Embryonic facial prominence (tissue), 1 donor: ENCODE measurements at regions not wholly inside any gene's neighbourhood (a gene's known extent, or its start where the extent isn't known, plus 50 kb on each side); places are given as distances from the start of the nearest gene placed in this dataset.

Experiments used
- DNase-seq: peaks from one replicate; pipeline ENCODE4 v3.0.0-alpha.2; 2016; ENCODE audit errors: extremely low spot score

- no peak for DNase-seq
These were observed 91.8 kb upstream of the PREP start for GRCh38 chr6:105494688-105495087.

GRCh38 chr6:105493736-105494135, 90.9 kb upstream of the PREP start:
- DNase-seq = no peak

DNA sequence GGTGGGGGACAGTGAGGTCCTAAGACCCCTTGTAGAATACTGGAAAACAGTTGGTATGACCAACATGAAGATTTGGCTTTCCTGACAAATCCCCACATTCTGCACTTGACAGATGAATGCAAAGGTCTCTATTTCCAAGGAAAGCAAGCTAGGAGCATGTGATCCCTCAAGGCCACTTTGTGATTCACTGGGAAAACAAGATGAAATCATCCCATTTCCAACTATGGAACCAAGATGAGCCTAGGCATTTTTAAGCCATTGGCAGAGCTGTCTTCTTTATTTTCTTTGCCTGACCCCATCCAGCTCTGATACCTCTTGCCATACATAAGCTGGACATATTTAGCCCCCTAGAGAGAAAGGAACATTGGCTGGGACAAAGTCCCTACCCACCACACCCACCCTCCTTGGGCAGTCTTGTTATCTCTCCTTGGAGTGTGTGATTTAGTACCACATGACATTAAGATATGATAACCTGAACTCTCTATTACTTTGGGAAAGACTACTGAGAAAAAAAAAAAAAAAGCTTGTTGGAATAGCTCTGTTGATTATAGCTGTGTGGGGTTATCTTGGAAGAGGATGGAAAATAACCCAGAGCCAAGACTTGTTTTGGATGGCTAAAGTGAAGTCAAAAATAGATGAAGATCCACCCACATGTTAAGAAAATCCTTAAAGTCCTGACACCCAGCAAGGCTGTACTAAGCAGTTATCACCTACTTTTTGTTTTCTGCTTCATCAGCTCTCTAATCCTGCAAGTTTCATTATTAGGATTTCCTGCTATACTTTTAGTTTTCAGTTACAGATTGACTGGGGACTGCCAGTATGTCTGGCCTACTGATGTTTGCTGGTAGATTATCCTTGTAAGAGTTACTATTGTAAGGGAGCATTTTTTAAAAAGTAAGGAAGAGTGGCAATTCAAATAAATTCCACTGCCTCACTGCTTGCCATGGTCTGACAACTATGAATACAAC, 90.1 kb upstream of the PREP start:
- DNase-seq = no peak

GRCh38 chr6:105489216-105489530, 86.3 kb upstream of the PREP start:
- DNase-seq = no peak

DNA sequence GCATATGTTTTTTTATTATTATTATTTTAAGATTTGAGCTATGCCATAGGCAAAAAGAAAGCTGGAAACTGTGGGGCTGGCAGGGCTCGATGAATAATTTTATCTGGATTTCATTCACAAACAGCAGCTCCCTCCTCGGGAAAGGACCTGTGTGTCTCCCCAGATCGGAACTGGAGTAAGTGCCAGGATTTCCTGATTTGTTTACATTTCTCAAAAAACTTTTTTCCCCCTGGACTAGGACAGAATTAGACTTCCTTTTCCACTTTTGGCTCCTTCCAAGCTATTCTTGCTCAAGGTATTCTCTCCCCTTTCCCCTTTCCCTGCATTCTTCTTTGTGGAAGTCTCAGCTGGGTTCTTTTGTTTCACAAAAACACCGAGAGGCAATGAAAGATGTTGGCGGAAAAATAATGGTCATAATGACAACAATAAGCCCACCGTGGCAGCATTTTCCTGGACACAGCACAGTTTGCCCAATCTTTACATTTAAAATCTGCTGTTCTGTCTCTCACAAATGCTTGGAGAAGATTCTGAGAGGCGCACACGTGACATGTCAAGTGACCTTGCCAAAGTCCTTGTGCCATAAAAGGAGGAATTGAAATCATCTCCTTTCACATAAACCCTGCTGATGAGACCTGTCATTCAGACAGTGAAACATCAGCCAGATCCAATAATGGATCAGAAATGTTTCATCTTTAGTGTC, 85.8 kb upstream of the PREP start:
- DNase-seq = no peak

DNA sequence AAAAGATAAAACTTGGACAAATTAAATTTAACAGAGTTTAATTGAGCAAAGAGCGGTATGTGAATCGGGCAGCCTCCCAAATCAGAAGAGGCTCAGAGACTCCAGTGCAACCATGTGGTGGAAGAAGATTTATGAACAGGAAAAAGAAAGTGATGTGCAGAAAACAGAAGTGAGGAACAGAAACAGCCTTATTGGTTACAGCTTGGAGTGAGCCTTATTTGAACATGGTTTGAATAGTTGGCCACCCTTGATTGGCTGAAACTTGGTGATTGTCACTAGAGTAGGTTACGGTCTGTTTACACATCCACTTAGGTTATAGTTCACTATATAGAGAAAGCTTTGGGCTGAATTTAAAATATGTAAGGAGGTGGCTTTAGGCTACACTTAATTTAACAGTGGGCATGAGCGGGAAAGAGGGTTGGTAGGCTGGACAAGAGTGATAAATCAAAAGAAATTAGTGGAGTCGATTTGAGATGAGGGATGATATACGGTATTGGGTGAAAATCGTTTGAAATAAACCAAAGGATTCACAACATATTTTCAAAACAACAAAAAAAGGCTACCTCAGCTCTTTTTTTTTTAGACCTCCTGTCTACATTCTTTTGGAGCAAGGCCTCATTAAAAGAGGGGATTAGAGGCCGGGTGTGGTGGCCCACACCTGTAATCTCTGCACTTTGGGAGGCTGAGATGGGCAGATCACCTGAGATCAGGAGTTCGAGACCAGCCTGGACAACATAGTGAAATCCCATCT, 84.3 kb upstream of the PREP start:
- no peak for DNase-seq

DNA sequence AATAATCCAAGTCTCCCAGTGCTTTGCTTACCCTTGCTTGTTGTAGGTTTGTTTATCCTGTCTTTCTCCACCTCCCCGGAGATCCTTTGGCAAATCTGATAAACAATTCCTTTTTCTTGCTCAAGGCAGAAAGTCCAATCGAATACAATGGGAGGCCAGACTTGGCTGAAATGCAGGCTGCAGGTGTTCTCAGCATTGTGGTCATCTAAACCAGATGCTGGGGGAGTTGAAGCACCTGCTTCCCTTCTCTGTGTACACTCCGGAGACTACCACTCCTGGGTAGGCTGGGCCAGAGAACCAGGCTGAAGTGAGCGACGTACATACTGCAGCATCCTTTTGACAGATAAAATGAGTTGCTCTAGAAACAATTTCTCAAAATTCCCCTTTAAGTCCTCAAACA, 82.6 kb upstream of the PREP start:
- no peak for DNase-seq

DNA sequence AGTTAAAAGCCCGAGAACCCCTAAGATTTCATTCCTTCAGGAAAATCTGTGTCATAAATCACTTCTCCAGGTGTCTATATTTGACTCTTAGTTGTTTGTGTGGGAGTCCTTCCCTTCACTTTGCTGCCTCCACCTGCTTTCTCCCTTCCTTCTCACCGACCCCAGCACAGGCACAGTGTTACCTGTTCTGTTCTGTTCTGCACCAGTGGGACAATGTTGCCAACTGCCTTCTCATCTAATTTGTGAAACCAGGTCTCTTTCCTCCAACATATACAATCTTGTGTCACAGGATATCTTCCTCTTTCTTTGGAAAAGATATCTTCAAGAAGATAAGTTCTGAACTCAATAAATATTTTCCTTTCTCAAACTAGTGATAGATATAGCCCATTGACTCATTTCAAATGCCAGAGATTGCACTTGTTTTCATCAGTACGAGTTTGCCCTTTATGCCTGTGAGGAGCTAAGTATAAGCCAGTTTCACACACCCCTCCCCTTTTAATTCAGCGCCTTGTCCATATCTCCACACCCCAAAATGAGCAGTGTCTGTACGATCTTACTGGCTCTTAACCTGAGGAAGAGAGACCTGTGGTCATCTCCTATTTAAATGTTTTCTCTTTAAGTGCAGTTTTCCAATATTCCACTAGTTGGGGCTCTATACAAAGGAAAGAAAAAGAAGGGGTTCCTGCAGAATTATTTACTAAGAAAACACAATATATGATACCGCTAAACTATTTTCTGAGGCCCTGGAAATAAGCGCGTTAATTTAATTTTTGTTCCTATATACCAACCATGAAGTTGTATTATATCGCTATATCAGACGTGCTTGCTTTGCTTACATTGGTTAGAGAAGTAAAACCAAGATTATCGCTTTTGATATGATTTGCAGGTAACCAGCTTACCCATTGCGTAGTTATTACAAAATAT, 81.6 kb upstream of the PREP start:
- no peak for DNase-seq

GRCh38 chr6:105483492-105483891, 80.6 kb upstream of the PREP start:
- DNase-seq = no peak

GRCh38 chr6:105482921-105483320, 80.0 kb upstream of the PREP start:
- DNase-seq = no peak

- no peak for DNase-seq
These were observed 79.5 kb upstream of the PREP start for GRCh38 chr6:105482227-105482844.

DNA sequence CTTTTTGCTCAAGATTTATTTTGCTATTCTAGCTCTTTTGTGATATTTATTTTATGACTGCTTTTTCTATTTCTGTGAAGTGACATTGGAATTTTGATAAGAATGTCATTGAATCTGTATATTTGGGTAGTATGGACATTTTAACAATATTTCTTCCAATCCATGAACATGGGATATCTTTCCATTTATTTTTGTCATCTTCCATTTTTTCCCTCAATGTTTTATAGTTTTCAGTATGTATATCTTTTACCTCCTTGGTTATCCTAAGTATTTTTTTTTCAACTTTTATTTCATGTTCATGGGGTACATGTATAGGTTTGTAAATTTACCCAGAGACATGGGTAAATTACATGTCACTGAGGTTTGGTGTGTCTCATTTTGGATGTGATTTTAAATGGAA, 74.1 kb upstream of the PREP start:
- no peak for DNase-seq

DNA sequence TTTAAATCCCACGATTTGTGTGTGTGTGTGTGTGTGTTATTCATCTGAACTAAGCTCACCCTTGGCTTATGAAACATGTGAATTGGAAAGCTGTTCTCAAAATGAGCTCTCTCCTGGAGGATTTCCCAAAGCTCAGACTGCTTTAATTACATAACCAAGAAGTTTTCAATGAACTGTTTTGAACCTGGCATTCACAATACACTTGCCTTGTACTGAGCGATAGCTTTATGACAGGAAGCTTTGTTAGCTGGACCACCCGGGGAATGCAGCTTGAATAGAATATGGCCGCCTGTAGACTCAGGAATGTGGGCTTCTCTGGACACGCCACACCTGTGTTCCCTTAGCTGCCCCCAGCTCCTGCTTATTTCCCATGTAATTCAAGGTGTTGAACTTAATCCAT, 71.4 kb upstream of the PREP start:
- DNase-seq = no peak

- DNase-seq = no peak
These were observed 67.1 kb upstream of the PREP start for GRCh38 chr6:105469946-105470345.

- no peak for DNase-seq
These were observed 66.0 kb upstream of the PREP start for GRCh38 chr6:105468850-105469249.

DNA sequence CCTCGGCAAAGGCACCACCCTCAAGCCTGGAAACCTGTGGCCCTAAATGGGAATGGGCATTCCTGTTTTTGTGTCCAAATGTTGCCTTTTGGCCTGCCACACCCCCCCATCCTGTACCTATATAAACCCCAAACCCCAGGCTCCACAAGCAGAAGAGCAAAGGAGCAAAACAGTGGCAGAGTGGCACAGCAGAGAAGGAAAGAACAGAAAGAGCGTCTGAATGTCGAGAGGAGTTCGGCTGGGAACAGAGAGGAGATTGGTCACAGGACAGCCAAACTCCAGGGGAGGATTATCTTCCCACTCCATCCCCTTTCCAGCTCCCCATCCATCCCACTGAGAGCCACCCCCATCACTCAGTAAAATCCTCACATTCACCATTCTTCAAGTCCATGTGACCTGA, 58.0 kb upstream of the PREP start:
- no peak for DNase-seq

DNA sequence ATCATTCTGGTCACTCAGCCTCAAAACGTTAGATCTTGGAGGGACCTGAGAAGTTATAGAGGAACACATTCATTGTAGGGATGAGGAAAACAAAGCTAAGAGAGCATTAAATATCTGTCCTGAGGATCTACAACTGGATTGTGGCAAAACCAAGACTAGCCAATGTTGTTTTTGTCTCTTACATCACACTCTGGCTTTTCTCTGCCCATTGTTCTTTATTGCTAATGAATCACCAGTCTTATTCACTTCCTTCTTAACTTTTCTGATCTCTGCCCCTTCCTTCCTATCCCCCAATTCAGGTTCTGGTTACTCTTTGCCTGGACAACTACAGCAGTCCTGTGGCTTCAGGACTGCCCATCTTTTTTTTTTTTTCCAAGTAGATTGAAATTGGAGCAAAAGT, 57.0 kb upstream of the PREP start:
- DNase-seq = no peak

GRCh38 chr6:105459049-105459448, 56.2 kb upstream of the PREP start:
- no peak for DNase-seq

DNA sequence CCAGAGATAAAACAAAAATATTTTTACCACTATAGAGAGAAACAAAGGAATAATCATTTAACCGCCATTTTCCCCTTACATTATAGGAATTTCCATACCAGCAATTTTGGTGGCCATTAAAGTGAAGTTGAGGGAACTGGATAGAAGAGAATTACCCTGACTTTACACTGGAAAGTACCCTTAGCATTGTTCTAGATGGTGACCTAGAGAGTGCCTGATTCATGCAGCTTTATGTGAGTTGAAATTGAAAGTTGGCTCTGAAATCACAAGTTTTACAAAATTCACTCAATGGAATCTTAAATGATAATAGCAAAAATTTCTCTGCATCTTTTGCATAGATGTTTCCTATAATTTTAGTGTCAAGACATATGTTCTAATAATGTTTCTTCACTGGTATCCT, 55.7 kb upstream of the PREP start:
- no peak for DNase-seq

GRCh38 chr6:105458084-105458483, 55.2 kb upstream of the PREP start:
- no peak for DNase-seq

- DNase-seq = no peak
These were observed 51.1 kb upstream of the PREP start for GRCh38 chr6:105453968-105454367.
